GM23338 (cell line): ENCODE measurements at regions not wholly inside any gene's neighbourhood (a gene's known extent, or its start where the extent isn't known, plus 50 kb on each side); places are given as distances from the start of the nearest gene placed in this dataset.

Experiments used
- ATAC-seq: fragments of 200-7000 bp; cut with Tn5 transposase; 3 replicates; pipeline ENCODE4 v1.9.1; 2020
- DNase-seq: peaks from one replicate; pipeline ENCODE4 v3.0.0-alpha.2; 2015; ENCODE audit warnings: low spot score
- H2AFZ ChIP-seq: fragments of 200-600 bp; sonication (generic); 2 replicates; pipeline ENCODE4 v1.8.0; 2016; ENCODE audit warnings: antibody characterized with exemption, mild to moderate bottlenecking, moderate library complexity
- H3F3A ChIP-seq: fragments of 200-600 bp; sonication (generic); replicated peaks from 2 replicates; pipeline ENCODE4 v1.8.0; 2017; ENCODE audit warnings: antibody characterized with exemption, mixed run types, low read depth
- H3K27ac ChIP-seq: fragments of 200-600 bp; sonication (generic); 2 replicates; pipeline ENCODE4 v1.6.1; 2016; ENCODE audit warnings: low read depth
- H3K27me3 ChIP-seq: fragments of 200-600 bp; sonication (generic); 2 replicates; pipeline ENCODE4 v1.8.0; 2016; ENCODE audit warnings: mild to moderate bottlenecking, mixed run types, moderate library complexity; ENCODE audit not compliant: insufficient read depth
- H3K36me3 ChIP-seq: fragments of 200-600 bp; sonication (generic); 2 replicates; pipeline ENCODE4 v1.8.0; 2016; ENCODE audit warnings: mild to moderate bottlenecking; ENCODE audit not compliant: insufficient read depth
- H3K4me1 ChIP-seq: fragments of 200-600 bp; sonication (generic); 2 replicates; pipeline ENCODE4 v1.8.0; 2016; ENCODE audit warnings: mild to moderate bottlenecking, moderate library complexity; ENCODE audit not compliant: insufficient read depth
- H3K4me2 ChIP-seq: fragments of 200-600 bp; sonication (generic); 2 replicates; pipeline ENCODE4 v1.7.1; 2017; ENCODE audit warnings: mixed run types
- H3K4me3 ChIP-seq: fragments of 200-600 bp; sonication (generic); 2 replicates; pipeline ENCODE4 v1.6.1; 2016; ENCODE audit warnings: mixed run types
- H3K79me2 ChIP-seq: fragments of 200-600 bp; sonication (generic); replicated peaks from 2 replicates; pipeline ENCODE4 v1.8.0; 2017; ENCODE audit warnings: mild to moderate bottlenecking; ENCODE audit not compliant: insufficient read depth
- H3K9me2 ChIP-seq: fragments of 200-600 bp; sonication (generic); 2 replicates; pipeline ENCODE4 v1.8.0; 2017; ENCODE audit not compliant: insufficient read depth
- H4K20me1 ChIP-seq: fragments of 200-600 bp; sonication (generic); replicated peaks from 2 replicates; pipeline ENCODE4 v1.8.0; 2017; ENCODE audit warnings: mild to moderate bottlenecking; ENCODE audit not compliant: insufficient read depth
- H3K27ac Mint-ChIP-seq: 2 replicates; pipeline ENCODE4 v1.8.0; 2020; ENCODE audit warnings: inconsistent platforms, mild to moderate bottlenecking, moderate library complexity, mixed read lengths
- H3K27me3 Mint-ChIP-seq: 3 replicates; pipeline ENCODE4 v1.8.0; 2022; ENCODE audit warnings: low read depth, mild to moderate bottlenecking, moderate library complexity, mixed read lengths, inconsistent platforms; ENCODE audit not compliant: insufficient read depth, poor library complexity
- H3K36me3 Mint-ChIP-seq: 3 replicates; pipeline ENCODE4 v1.8.0; 2021; ENCODE audit warnings: low read depth, mild to moderate bottlenecking, inconsistent platforms, moderate library complexity, mixed read lengths
- H3K4me1 Mint-ChIP-seq: 3 replicates; pipeline ENCODE4 v1.8.0; 2020; ENCODE audit warnings: mild to moderate bottlenecking, inconsistent platforms, mixed read lengths
- H3K4me3 Mint-ChIP-seq: 3 replicates; pipeline ENCODE4 v1.8.0; 2021; ENCODE audit warnings: moderate library complexity, mild to moderate bottlenecking, inconsistent platforms, mixed read lengths
- H3K9me3 Mint-ChIP-seq: 3 replicates; pipeline ENCODE4 v1.8.0; 2020; ENCODE audit warnings: moderate library complexity, mild to moderate bottlenecking, inconsistent platforms, mixed read lengths
- CREB1 ChIP-seq: fragments of 250-450 bp; sonication (Bioruptor Pico); IDR thresholded peaks from 2 replicates; pipeline ENCODE4 v1.5.0; 2020; ENCODE audit warnings: low read depth, mild to moderate bottlenecking, moderate library complexity
- EZH2 ChIP-seq: fragments of 200-600 bp; sonication (generic); IDR thresholded peaks from one replicate; pipeline ENCODE4 v1.8.0; 2017; ENCODE audit warnings: antibody characterized with exemption, mild to moderate bottlenecking, low read depth; ENCODE audit not compliant: unreplicated experiment
- EZH2phosphoT487 ChIP-seq: fragments of 200-600 bp; sonication (generic); IDR thresholded peaks from one replicate; pipeline ENCODE4 v1.8.1; 2018; ENCODE audit warnings: antibody characterized with exemption; ENCODE audit not compliant: unreplicated experiment
- JUNB ChIP-seq: IDR thresholded peaks from one replicate; pipeline ENCODE4 v1.6.1; 2016; ENCODE audit warnings: antibody characterized with exemption; ENCODE audit not compliant: unreplicated experiment
- NANOG ChIP-seq: IDR thresholded peaks from 2 replicates; pipeline ENCODE4 v1.6.1; 2016; ENCODE audit warnings: antibody characterized with exemption, borderline replicate concordance
- POLR2AphosphoS5 ChIP-seq: IDR thresholded peaks from 2 replicates; pipeline ENCODE4 v1.6.1; 2016; ENCODE audit warnings: antibody characterized with exemption, low read depth
- STAT1 ChIP-seq: IDR thresholded peaks from one replicate; pipeline ENCODE4 v1.6.1; 2016; ENCODE audit warnings: antibody characterized with exemption; ENCODE audit not compliant: unreplicated experiment
- ZNF114 ChIP-seq: fragments of 250-450 bp; sonication (Bioruptor Pico); IDR thresholded peaks from 2 replicates; pipeline ENCODE4 v1.5.0; 2020; ENCODE audit warnings: mild to moderate bottlenecking, moderate library complexity
- ZNF331 ChIP-seq: fragments of 250-450 bp; sonication (Bioruptor Pico); IDR thresholded peaks from 2 replicates; pipeline ENCODE4 v1.5.0; 2020; ENCODE audit warnings: low read depth, mild to moderate bottlenecking, moderate library complexity
- TF ChIP-seq, protein P1 (sequence below): IDR thresholded peaks from 2 replicates; pipeline ENCODE4 v1.6.1; 2016; ENCODE audit warnings: antibody characterized with exemption
- TF ChIP-seq, protein P2 (sequence below), 2 experiments: fragments of 200-600 bp in 1 of 2; sonication (generic) in 1 of 2; conservative IDR thresholded peaks; 2 replicates each; pipeline versions ENCODE4 v1.5.1 to v1.6.1; 2016 to 2017; ENCODE audit warnings: antibody characterized with exemption in 2 of 2, low read depth in 2 of 2, mild to moderate bottlenecking in 2 of 2, moderate library complexity in 1 of 2
- TF ChIP-seq, protein P3 (sequence below): IDR thresholded peaks from one replicate; pipeline ENCODE4 v1.6.1; 2018; ENCODE audit warnings: antibody characterized with exemption; ENCODE audit not compliant: unreplicated experiment
- TF ChIP-seq, protein P4 (sequence below): fragments of 250-450 bp; sonication (Bioruptor Pico); IDR thresholded peaks from 2 replicates; pipeline ENCODE4 v1.5.0; 2020; ENCODE audit warnings: mild to moderate bottlenecking, moderate library complexity

DNA sequence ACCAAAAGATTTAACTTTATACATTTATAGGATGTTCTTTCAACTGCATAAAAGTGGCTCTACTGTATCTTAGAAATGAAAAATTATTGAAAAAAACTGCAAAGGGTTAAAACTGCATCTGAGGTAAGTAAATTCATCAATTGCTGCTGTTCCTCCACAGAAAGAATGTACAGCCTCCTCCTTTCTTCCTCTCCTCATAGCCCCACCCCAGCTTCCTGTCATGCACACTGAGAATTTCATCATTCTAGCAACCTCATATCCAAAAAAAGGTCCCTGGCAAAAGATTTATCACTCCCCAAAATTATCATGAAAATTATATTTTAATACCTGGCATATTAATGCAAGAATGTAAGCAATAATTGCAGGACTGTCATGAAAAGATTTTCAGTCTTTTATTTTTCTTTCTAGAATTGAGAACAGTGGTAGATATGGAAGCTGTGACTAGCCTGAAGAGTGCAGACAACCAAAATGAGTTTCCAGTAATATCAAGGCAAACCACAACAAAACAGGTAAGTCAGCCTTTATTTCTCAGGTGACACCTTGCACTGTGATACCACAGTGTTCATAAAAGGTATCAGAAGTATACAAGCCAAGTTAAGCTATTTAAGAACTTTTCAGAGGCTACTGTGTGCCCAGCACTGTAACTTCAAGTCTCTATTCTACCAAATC is 110.8 kb downstream of the SUCLA2 start:
- Histone ChIP-seq H3K9me2 (no peaks in the 10 kb centered on the region), H3K79me2 (no peaks in the 10 kb centered on the region), H3K27me3 (no peaks in the 10 kb centered on the region), H3K4me2 (no peak overlapping the region), H3K36me3 (no peaks in the 10 kb centered on the region), H4K20me1 (no peaks in the 10 kb centered on the region), H3F3A (no peaks in the 10 kb centered on the region), H2AFZ (no peak overlapping the region), H3K27ac (no peak overlapping the region), H3K4me1 (no peaks in the 10 kb centered on the region), H3K4me3 (no peak overlapping the region)
- no peak for DNase-seq
- Mint-ChIP-seq H3K27ac (no peak overlapping the region), H3K27me3 (peaks cover 6% of the 10 kb centered on the region), H3K9me3 (no peaks in the 10 kb centered on the region), H3K4me3 (no peak overlapping the region), H3K36me3 (no peaks in the 10 kb centered on the region), H3K4me1 (no peaks in the 10 kb centered on the region; the same call in 2 of the 3 replicates)
- TF ChIP-seq CREB1 (CRISPR knock-in tag), result no peak
- TF ChIP-seq JUNB, result no peak
- no peak for TF ChIP-seq POLR2AphosphoS5
- TF ChIP-seq ZNF114 (CRISPR knock-in tag), result no peak
- TF ChIP-seq, protein P1, sequence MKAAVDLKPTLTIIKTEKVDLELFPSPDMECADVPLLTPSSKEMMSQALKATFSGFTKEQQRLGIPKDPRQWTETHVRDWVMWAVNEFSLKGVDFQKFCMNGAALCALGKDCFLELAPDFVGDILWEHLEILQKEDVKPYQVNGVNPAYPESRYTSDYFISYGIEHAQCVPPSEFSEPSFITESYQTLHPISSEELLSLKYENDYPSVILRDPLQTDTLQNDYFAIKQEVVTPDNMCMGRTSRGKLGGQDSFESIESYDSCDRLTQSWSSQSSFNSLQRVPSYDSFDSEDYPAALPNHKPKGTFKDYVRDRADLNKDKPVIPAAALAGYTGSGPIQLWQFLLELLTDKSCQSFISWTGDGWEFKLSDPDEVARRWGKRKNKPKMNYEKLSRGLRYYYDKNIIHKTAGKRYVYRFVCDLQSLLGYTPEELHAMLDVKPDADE, result no peak
- no peak for TF ChIP-seq STAT1
- TF ChIP-seq ZNF331 (CRISPR knock-in tag), result no peak
- no peak for TF ChIP-seq NANOG
- no peak for TF ChIP-seq EZH2
- TF ChIP-seq, protein P2, sequence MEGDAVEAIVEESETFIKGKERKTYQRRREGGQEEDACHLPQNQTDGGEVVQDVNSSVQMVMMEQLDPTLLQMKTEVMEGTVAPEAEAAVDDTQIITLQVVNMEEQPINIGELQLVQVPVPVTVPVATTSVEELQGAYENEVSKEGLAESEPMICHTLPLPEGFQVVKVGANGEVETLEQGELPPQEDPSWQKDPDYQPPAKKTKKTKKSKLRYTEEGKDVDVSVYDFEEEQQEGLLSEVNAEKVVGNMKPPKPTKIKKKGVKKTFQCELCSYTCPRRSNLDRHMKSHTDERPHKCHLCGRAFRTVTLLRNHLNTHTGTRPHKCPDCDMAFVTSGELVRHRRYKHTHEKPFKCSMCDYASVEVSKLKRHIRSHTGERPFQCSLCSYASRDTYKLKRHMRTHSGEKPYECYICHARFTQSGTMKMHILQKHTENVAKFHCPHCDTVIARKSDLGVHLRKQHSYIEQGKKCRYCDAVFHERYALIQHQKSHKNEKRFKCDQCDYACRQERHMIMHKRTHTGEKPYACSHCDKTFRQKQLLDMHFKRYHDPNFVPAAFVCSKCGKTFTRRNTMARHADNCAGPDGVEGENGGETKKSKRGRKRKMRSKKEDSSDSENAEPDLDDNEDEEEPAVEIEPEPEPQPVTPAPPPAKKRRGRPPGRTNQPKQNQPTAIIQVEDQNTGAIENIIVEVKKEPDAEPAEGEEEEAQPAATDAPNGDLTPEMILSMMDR (conservative IDR thresholded peaks at IDR 0.05; ENCODE audit: low read depth in 2 of 2), result no peak
- TF ChIP-seq, protein P3, sequence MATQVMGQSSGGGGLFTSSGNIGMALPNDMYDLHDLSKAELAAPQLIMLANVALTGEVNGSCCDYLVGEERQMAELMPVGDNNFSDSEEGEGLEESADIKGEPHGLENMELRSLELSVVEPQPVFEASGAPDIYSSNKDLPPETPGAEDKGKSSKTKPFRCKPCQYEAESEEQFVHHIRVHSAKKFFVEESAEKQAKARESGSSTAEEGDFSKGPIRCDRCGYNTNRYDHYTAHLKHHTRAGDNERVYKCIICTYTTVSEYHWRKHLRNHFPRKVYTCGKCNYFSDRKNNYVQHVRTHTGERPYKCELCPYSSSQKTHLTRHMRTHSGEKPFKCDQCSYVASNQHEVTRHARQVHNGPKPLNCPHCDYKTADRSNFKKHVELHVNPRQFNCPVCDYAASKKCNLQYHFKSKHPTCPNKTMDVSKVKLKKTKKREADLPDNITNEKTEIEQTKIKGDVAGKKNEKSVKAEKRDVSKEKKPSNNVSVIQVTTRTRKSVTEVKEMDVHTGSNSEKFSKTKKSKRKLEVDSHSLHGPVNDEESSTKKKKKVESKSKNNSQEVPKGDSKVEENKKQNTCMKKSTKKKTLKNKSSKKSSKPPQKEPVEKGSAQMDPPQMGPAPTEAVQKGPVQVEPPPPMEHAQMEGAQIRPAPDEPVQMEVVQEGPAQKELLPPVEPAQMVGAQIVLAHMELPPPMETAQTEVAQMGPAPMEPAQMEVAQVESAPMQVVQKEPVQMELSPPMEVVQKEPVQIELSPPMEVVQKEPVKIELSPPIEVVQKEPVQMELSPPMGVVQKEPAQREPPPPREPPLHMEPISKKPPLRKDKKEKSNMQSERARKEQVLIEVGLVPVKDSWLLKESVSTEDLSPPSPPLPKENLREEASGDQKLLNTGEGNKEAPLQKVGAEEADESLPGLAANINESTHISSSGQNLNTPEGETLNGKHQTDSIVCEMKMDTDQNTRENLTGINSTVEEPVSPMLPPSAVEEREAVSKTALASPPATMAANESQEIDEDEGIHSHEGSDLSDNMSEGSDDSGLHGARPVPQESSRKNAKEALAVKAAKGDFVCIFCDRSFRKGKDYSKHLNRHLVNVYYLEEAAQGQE, result no peak
- TF ChIP-seq, protein P4, sequence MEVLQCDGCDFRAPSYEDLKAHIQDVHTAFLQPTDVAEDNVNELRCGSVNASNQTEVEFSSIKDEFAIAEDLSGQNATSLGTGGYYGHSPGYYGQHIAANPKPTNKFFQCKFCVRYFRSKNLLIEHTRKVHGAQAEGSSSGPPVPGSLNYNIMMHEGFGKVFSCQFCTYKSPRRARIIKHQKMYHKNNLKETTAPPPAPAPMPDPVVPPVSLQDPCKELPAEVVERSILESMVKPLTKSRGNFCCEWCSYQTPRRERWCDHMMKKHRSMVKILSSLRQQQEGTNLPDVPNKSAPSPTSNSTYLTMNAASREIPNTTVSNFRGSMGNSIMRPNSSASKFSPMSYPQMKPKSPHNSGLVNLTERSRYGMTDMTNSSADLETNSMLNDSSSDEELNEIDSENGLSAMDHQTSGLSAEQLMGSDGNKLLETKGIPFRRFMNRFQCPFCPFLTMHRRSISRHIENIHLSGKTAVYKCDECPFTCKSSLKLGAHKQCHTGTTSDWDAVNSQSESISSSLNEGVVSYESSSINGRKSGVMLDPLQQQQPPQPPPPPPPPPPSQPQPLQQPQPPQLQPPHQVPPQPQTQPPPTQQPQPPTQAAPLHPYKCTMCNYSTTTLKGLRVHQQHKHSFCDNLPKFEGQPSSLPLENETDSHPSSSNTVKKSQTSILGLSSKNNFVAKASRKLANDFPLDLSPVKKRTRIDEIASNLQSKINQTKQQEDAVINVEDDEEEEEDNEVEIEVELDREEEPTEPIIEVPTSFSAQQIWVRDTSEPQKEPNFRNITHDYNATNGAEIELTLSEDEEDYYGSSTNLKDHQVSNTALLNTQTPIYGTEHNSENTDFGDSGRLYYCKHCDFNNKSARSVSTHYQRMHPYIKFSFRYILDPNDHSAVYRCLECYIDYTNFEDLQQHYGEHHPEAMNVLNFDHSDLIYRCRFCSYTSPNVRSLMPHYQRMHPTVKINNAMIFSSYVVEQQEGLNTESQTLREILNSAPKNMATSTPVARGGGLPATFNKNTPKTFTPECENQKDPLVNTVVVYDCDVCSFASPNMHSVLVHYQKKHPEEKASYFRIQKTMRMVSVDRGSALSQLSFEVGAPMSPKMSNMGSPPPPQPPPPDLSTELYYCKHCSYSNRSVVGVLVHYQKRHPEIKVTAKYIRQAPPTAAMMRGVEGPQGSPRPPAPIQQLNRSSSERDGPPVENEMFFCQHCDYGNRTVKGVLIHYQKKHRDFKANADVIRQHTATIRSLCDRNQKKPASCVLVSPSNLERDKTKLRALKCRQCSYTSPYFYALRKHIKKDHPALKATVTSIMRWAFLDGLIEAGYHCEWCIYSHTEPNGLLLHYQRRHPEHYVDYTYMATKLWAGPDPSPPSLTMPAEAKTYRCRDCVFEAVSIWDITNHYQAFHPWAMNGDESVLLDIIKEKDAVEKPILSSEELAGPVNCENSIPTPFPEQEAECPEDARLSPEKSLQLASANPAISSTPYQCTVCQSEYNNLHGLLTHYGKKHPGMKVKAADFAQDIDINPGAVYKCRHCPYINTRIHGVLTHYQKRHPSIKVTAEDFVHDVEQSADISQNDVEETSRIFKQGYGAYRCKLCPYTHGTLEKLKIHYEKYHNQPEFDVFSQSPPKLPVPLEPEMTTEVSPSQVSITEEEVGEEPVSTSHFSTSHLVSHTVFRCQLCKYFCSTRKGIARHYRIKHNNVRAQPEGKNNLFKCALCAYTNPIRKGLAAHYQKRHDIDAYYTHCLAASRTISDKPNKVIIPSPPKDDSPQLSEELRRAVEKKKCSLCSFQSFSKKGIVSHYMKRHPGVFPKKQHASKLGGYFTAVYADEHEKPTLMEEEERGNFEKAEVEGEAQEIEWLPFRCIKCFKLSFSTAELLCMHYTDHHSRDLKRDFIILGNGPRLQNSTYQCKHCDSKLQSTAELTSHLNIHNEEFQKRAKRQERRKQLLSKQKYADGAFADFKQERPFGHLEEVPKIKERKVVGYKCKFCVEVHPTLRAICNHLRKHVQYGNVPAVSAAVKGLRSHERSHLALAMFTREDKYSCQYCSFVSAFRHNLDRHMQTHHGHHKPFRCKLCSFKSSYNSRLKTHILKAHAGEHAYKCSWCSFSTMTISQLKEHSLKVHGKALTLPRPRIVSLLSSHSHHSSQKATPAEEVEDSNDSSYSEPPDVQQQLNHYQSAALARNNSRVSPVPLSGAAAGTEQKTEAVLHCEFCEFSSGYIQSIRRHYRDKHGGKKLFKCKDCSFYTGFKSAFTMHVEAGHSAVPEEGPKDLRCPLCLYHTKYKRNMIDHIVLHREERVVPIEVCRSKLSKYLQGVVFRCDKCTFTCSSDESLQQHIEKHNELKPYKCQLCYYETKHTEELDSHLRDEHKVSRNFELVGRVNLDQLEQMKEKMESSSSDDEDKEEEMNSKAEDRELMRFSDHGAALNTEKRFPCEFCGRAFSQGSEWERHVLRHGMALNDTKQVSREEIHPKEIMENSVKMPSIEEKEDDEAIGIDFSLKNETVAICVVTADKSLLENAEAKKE, result no peak
- TF ChIP-seq EZH2phosphoT487, result no peak
- no peak for ATAC-seq
